Esophagus squamous epithelium (tissue), 5 donors: ENCODE measurements at regions not wholly inside any gene's neighbourhood (a gene's known extent, or its start where the extent isn't known, plus 50 kb on each side); places are given as distances from the start of the nearest gene placed in this dataset.

Source experiments
- DNase-seq: peaks from one replicate; lab custom pipeline; 2025; lab: John Stamatoyannopoulos, UW
- H3K27ac ChIP-seq, 4 donors: fragments of 200-600 bp; sonication (generic); one replicate each; pipeline ENCODE4 v1.5.1; 2016 to 2019; ENCODE audit warnings: mild to moderate bottlenecking in 1 of 4
- H3K27me3 ChIP-seq, 4 donors: fragments of 200-600 bp; sonication (generic); 1 replicate in 3 of 4; 2 replicates in 1 of 4; pipeline versions ENCODE4 v1.5.1 to v1.6.0; 2017 to 2021; ENCODE audit warnings: antibody characterized with exemption in 1 of 4
- H3K36me3 ChIP-seq, 3 donors: fragments of 200-600 bp; sonication (generic); one replicate each; pipeline ENCODE4 v1.5.1; 2016 to 2019
- H3K4me1 ChIP-seq, 3 donors: fragments of 200-600 bp; sonication (generic); one replicate each; pipeline ENCODE4 v1.5.1; 2017 to 2019
- H3K4me3 ChIP-seq, 4 donors: fragments of 200-600 bp; sonication (generic); 1 replicate in 3 of 4; 2 replicates in 1 of 4; pipeline ENCODE4 v1.5.1; 2016 to 2019; ENCODE audit warnings: mild to moderate bottlenecking in 2 of 4, moderate library complexity in 1 of 4
- H3K9me3 ChIP-seq, 3 donors: fragments of 200-600 bp; sonication (generic); one replicate each; pipeline ENCODE4 v1.5.1; 2016 to 2019
- POLR2A ChIP-seq, 4 donors: fragments of 450-650 bp; IDR thresholded peaks; one replicate each; pipeline ENCODE4 v1.6.1; 2017; ENCODE audit warnings: antibody characterized with exemption in 4 of 4, mild to moderate bottlenecking in 4 of 4, moderate library complexity in 3 of 4
- WGBS, 2 donors: methylation state at CpG; one replicate each; pipeline ENCODE4 v1.1.5; 2018; 5-methylcytosine and 5-hydroxymethylcytosine counted together
- intact Hi-C: fragments of 100-400 bp; cut with DNase I; formaldehyde crosslinking; loops from one replicate; pipeline ENCODE4 v1.15.0; 2022
- TF ChIP-seq, protein P1 (sequence below), 6 experiments: fragments of 450-650 bp in 4 of 6; fragments of 200-600 bp in 2 of 6; sonication (generic) in 2 of 6; IDR thresholded peaks; one replicate each; pipeline ENCODE4 v1.5.1; 2016 to 2019; ENCODE audit warnings: antibody characterized with exemption in 6 of 6, mild to moderate bottlenecking in 4 of 6, moderate library complexity in 4 of 6
- donor health status: DM: yes; HTN: yes; CAD: no.

DNA sequence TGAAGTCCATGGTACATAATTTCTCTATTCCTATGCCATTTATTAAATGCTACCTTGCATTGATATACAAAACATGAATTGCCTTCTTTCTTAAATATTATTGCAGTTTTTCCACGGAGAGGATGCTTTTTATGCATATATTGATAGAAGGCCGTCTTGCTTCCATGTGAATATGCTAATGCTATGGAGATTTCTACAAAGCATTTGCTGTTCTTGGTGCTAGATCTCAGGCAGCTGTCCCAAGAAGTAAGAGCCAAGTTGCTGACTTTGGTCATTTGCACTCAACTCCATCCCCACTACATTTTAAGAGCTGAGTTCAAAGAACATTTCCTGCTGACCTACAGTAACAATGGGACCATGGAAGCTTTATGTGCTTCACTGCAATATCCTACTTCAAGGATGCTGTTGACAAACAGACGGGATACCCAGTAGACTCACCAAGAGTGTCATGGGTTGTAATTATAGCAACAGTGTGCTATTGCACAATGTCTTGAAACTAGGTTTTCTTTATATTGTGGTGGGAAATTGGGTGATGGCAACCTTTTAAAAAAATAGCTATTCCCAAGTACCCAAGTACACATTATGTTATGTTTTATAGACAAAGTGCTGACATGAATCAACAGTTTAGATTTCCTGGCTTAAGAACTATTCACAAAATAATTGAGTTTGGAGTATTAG lies 1172.4 kb upstream of the PIK3C3 start:
- H3K36me3 ChIP-seq, result no peaks in the 10 kb centered on the region
- H3K4me1 ChIP-seq, result no peaks in the 10 kb centered on the region
- no peak for TF ChIP-seq POLR2A (IDR thresholded peaks at IDR 0.05)
- TF ChIP-seq, protein P1, sequence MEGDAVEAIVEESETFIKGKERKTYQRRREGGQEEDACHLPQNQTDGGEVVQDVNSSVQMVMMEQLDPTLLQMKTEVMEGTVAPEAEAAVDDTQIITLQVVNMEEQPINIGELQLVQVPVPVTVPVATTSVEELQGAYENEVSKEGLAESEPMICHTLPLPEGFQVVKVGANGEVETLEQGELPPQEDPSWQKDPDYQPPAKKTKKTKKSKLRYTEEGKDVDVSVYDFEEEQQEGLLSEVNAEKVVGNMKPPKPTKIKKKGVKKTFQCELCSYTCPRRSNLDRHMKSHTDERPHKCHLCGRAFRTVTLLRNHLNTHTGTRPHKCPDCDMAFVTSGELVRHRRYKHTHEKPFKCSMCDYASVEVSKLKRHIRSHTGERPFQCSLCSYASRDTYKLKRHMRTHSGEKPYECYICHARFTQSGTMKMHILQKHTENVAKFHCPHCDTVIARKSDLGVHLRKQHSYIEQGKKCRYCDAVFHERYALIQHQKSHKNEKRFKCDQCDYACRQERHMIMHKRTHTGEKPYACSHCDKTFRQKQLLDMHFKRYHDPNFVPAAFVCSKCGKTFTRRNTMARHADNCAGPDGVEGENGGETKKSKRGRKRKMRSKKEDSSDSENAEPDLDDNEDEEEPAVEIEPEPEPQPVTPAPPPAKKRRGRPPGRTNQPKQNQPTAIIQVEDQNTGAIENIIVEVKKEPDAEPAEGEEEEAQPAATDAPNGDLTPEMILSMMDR (IDR thresholded peaks at IDR 0.05), result no peak
- 64 to 67% methylated on average over 3 of the region's 3 CpGs for WGBS, 2 donors
- intact Hi-C loops, result no loop called here
- no peak for DNase-seq
- H3K4me3 ChIP-seq, result no peak overlapping the region
- H3K9me3 ChIP-seq, result no peaks in the 10 kb centered on the region
- no peaks in the 10 kb centered on the region for H3K27me3 ChIP-seq
- H3K27ac ChIP-seq, result no peak overlapping the region

DNA sequence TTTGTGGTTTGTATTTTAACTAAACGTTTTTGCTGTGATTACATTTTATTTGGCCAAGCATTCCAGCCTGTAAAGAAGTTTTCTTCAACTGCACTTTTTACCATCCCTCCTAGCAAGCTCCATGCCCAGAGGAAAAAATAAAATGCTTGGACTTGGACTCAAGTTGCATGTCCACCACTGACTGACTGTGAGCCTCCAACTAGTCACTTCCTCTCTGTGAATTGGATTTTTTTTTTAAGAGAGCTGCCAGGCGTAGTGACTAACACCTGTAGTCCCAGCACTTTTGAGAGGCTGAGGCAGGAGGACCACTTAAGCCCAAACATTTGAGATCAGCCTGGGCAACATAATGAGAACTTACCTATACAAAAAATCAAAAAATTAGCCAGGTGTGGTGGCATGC lies 1185.2 kb upstream of the PIK3C3 start:
- intact Hi-C loops, result no loop called here

DNA sequence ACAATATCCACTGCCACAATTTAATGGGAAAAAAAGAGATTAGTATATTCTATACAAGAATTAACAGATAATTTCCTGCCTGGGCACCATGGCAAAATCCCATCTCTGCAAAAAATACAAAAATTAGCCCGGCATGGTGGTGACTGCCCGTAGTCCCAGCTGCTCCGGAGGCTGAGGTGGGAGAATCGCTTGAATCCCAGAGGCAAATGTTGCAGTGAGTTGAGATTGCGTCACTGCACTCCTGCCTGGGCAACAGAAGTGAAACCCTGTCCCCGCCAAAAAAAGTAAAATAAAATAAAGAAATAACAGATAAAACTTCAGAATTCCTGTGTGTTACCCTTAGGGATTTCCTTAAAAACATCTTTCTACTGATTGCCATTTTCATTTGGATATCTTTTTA lies 1194.8 kb upstream of the PIK3C3 start:
- Histone ChIP-seq H3K4me3 (no peak overlapping the region), H3K9me3 (no peaks in the 10 kb centered on the region), H3K27ac (no peak overlapping the region), H3K4me1 (no peaks in the 10 kb centered on the region), H3K36me3 (no peaks in the 10 kb centered on the region), H3K27me3 (no peaks in the 10 kb centered on the region)
- DNase-seq, result no peak
- intact Hi-C loops, result no loop called here
- TF ChIP-seq, protein P1 (IDR thresholded peaks at IDR 0.05), result no peak
- no peak for TF ChIP-seq POLR2A (IDR thresholded peaks at IDR 0.05)
- WGBS, 2 donors, result 84 to 91% methylated on average over 6 of the region's 6 CpGs

More for the DNA sequence above, 1185.2 kb upstream of the PIK3C3 start:
- Histone ChIP-seq H3K4me1 (no peaks in the 10 kb centered on the region), H3K27ac (no peak overlapping the region), H3K27me3 (no peaks in the 10 kb centered on the region), H3K9me3 (no peaks in the 10 kb centered on the region), H3K36me3 (no peaks in the 10 kb centered on the region), H3K4me3 (no peak overlapping the region)
- no peak for DNase-seq
- no peak for TF ChIP-seq POLR2A (IDR thresholded peaks at IDR 0.05)
- TF ChIP-seq, protein P1 (IDR thresholded peaks at IDR 0.05), result no peak
- 43 to 54% methylated on average over 2 of the region's 2 CpGs for WGBS, 2 donors

DNA sequence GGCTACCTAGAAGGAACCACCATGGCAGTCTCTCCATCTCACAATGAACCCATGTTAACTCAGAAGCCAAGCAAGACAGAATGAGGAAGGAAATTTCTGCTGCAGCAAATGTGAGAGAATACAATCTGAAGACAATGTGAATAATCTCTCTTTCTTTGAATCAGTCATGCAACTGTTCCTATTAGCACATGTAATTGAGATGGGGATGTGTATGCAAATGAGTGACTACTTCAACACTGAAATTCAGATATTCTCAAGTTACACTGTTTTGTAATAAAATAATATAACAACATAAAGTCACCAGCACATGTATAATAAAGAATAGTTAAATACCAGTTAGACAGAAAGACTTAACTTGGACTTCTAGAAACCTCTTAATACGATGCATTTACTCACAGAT lies 1200.6 kb upstream of the PIK3C3 start:
- no peaks in the 10 kb centered on the region for H3K36me3 ChIP-seq
- no peak overlapping the region for H3K4me3 ChIP-seq
- intact Hi-C loops, result no loop called here
- H3K27ac ChIP-seq, result no peak overlapping the region
- no peaks in the 10 kb centered on the region for H3K4me1 ChIP-seq
- WGBS, 2 donors, result 38 to 53% methylated on average over 1 of the region's 1 CpG
- DNase-seq, result no peak
- H3K9me3 ChIP-seq, result no peaks in the 10 kb centered on the region
- TF ChIP-seq, protein P1 (IDR thresholded peaks at IDR 0.05), result no peak
- TF ChIP-seq POLR2A (IDR thresholded peaks at IDR 0.05), result no peak
- H3K27me3 ChIP-seq, result no peaks in the 10 kb centered on the region

DNA sequence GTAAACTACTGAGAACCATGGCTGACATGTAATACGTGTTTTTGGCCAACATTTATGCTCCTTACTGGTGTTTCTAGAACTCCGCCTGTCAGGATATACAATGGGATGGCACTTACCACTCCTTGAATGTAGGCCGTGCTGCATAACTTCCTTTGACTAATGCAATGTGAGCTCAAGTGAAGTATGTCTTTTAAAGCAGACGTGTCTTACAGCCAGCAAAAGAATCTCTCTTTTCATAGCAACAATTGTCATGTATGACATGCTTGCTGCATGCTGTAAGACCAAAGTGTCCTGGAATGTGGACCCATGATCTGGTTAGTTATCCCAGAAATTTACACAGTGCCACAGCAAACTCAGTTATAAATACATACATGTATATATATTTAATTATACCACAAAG lies 1202.7 kb upstream of the PIK3C3 start:
- TF ChIP-seq, protein P1 (IDR thresholded peaks at IDR 0.05), result no peak
- no peak for TF ChIP-seq POLR2A (IDR thresholded peaks at IDR 0.05)
- no peak for DNase-seq
- H3K4me3 ChIP-seq, result no peak overlapping the region
- no peaks in the 10 kb centered on the region for H3K36me3 ChIP-seq
- no peaks in the 10 kb centered on the region for H3K4me1 ChIP-seq
- intact Hi-C loops, result no loop called here
- no peaks in the 10 kb centered on the region for H3K9me3 ChIP-seq
- no peaks in the 10 kb centered on the region for H3K27me3 ChIP-seq
- no peak overlapping the region for H3K27ac ChIP-seq
- WGBS, 2 donors, result 58 to 70% methylated on average over 4 of the region's 4 CpGs
